Gastrocnemius medialis (tissue), 4 donors: ENCODE measurements at regions not wholly inside any gene's neighbourhood (a gene's known extent, or its start where the extent isn't known, plus 50 kb on each side); places are given as distances from the start of the nearest gene placed in this dataset.

Experiments
- ATAC-seq, 2 donors: fragments of 150-250 bp; one replicate each; pipeline ENCODE4 v1.9.1; 2016
- DNase-seq, 2 donors: peaks; one replicate each; pipeline ENCODE4 v3.0.0-alpha.2; 2019
- H3K27ac ChIP-seq, 4 donors: fragments of 200-600 bp; sonication (generic); 1 replicate in 1 of 4; 2 replicates in 3 of 4; pipeline ENCODE4 v1.5.1; 2016 to 2018; ENCODE audit warnings: mild to moderate bottlenecking in 2 of 4, moderate library complexity in 1 of 4
- H3K27me3 ChIP-seq, 3 donors: fragments of 200-600 bp; sonication (generic) in 2 of 3; 1 replicate in 1 of 3; 2 replicates in 2 of 3; pipeline versions ENCODE4 v1.5.1 to v1.6.0; 2016 to 2019; ENCODE audit warnings: mild to moderate bottlenecking in 1 of 3, moderate library complexity in 1 of 3
- H3K36me3 ChIP-seq, 2 donors: fragments of 200-600 bp; sonication (generic) in 1 of 2; one replicate each; pipeline ENCODE4 v1.5.1; 2017 to 2018
- H3K4me1 ChIP-seq, 2 donors: fragments of 200-600 bp; sonication (generic) in 1 of 2; one replicate each; pipeline ENCODE4 v1.5.1; 2016 to 2017; ENCODE audit warnings: mild to moderate bottlenecking in 2 of 2
- H3K4me3 ChIP-seq, 4 donors: fragments of 200-600 bp; sonication (generic) in 3 of 4; 1 replicate in 1 of 4; 2 replicates in 3 of 4; pipeline ENCODE4 v1.5.1; 2016 to 2019; ENCODE audit warnings: mild to moderate bottlenecking in 2 of 4
- H3K9me3 ChIP-seq, 3 donors: fragments of 200-600 bp; sonication (generic) in 2 of 3; 1 replicate in 1 of 3; 2 replicates in 2 of 3; pipeline ENCODE4 v1.5.1; 2016 to 2019
- POLR2A ChIP-seq, 2 donors: fragments of 450-650 bp; IDR thresholded peaks; one replicate each; pipeline ENCODE4 v1.6.1; 2017; ENCODE audit warnings: antibody characterized with exemption in 2 of 2, mild to moderate bottlenecking in 2 of 2, moderate library complexity in 2 of 2
- in situ Hi-C, 4 donors: fragments of 200-750 bp; cut with MboI; loops; one replicate each; pipeline versions ENCODE4 v1.15.0 to v1.8.0; 2017; ENCODE audit warnings: low sequenced_read_pairs in 4 of 4
- intact Hi-C: fragments of 100-400 bp; cut with DNase I; formaldehyde crosslinking; loops from one replicate; pipeline ENCODE4 v1.15.1; 2023; ENCODE audit warnings: low total_unique reads
- TF ChIP-seq, protein P1 (sequence below), 5 experiments: fragments of 450-650 bp in 3 of 5; fragments of 200-600 bp in 2 of 5; sonication (generic) in 2 of 5; IDR thresholded peaks in 4 of 5; conservative IDR thresholded peaks in 1 of 5; 1 replicate in 4 of 5; 2 replicates in 1 of 5; pipeline ENCODE4 v1.5.1; 2016 to 2019; ENCODE audit warnings: antibody characterized with exemption in 5 of 5, mild to moderate bottlenecking in 3 of 5, moderate library complexity in 3 of 5

DNA sequence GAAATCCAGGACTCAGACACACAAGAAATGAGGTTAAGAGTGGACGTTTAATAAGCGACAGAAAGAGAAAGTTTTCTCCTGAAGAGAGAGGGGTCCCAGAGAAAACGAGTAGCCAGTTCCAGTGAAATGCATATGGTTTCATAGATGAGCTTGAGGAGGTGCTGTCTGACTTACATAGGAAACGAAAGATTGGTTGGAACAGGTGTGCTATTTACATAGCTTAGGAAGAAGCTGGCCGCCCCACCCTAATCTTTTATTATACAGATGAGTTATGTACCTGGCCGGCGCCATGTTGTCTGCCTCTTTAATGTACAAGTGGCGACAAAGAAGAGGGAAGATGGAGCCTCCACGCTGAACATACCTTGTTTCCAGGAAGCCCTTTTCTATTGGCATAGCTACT lies 223.0 kb downstream of the SLC6A15 start:
- no peak for DNase-seq
- H3K4me1 ChIP-seq, result no peaks in the 10 kb centered on the region
- no peak for ATAC-seq
- TF ChIP-seq, protein P1, sequence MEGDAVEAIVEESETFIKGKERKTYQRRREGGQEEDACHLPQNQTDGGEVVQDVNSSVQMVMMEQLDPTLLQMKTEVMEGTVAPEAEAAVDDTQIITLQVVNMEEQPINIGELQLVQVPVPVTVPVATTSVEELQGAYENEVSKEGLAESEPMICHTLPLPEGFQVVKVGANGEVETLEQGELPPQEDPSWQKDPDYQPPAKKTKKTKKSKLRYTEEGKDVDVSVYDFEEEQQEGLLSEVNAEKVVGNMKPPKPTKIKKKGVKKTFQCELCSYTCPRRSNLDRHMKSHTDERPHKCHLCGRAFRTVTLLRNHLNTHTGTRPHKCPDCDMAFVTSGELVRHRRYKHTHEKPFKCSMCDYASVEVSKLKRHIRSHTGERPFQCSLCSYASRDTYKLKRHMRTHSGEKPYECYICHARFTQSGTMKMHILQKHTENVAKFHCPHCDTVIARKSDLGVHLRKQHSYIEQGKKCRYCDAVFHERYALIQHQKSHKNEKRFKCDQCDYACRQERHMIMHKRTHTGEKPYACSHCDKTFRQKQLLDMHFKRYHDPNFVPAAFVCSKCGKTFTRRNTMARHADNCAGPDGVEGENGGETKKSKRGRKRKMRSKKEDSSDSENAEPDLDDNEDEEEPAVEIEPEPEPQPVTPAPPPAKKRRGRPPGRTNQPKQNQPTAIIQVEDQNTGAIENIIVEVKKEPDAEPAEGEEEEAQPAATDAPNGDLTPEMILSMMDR (IDR thresholded peaks at IDR 0.05 in 4 of 5, conservative IDR thresholded peaks at IDR 0.05 in 1 of 5), result no peak
- TF ChIP-seq POLR2A (IDR thresholded peaks at IDR 0.05), result no peak
- no peaks in the 10 kb centered on the region for H3K9me3 ChIP-seq
- intact Hi-C loops (no loop called here), in situ Hi-C loops (no loop called here)
- no peak overlapping the region for H3K27ac ChIP-seq
- H3K36me3 ChIP-seq, result no peaks in the 10 kb centered on the region
- H3K4me3 ChIP-seq, result no peak overlapping the region
- no peaks in the 10 kb centered on the region for H3K27me3 ChIP-seq

DNA sequence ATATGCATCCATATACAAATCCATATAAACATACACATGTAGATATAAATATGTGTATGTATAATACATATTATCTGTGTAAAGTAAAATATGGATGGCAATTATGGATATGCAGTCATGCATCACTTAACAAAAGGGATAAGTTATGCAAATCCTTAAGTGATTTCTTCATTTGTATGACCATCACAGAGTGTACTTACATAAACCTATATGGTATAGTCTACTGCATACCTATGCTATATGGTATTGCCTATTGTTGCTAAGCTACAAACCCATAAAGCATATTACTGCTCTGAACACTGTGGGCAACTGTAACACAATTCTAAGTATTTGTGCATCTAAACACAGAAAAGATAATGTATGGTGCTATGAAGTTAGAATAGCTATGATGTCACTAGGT lies 227.2 kb downstream of the SLC6A15 start:
- in situ Hi-C loops, result no loop called here
- H3K27me3 ChIP-seq, result no peaks in the 10 kb centered on the region
- ATAC-seq, result no peak

DNA sequence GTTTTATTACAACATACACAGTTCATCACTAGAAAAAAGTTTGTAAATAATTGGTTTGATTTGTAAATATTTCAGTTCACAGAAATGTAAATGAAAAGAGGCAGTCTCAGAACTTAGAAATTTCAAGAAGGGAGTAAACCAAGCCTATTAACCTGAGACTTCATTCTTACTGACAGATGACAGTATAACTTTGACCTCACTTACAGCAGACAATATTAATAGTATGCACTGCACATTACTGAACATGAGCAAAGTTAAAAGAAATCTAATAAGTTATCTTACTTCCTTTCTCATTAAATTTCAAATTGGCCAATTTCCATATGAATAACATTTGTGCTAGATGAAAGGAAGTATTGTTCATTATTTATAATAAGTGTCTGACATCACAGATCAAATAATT lies 235.8 kb downstream of the SLC6A15 start:
- no peak for TF ChIP-seq POLR2A (IDR thresholded peaks at IDR 0.05)
- TF ChIP-seq, protein P1 (IDR thresholded peaks at IDR 0.05 in 4 of 5, conservative IDR thresholded peaks at IDR 0.05 in 1 of 5), result no peak
- H3K27me3 ChIP-seq, result no peaks in the 10 kb centered on the region
- H3K9me3 ChIP-seq, result no peaks in the 10 kb centered on the region
- no peaks in the 10 kb centered on the region for H3K4me1 ChIP-seq
- H3K36me3 ChIP-seq, result no peaks in the 10 kb centered on the region
- H3K4me3 ChIP-seq, result no peak overlapping the region
- intact Hi-C loops, result no loop called here
- in situ Hi-C loops, result no loop called here
- H3K27ac ChIP-seq, result no peak overlapping the region
- DNase-seq (no peak), ATAC-seq (no peak)

More for the DNA sequence above, 227.2 kb downstream of the SLC6A15 start:
- Histone ChIP-seq H3K4me1 (no peaks in the 10 kb centered on the region), H3K36me3 (no peaks in the 10 kb centered on the region), H3K4me3 (no peak overlapping the region), H3K27ac (no peak overlapping the region), H3K9me3 (no peaks in the 10 kb centered on the region)
- TF ChIP-seq, protein P1 (IDR thresholded peaks at IDR 0.05 in 4 of 5, conservative IDR thresholded peaks at IDR 0.05 in 1 of 5), result no peak
- no peak for TF ChIP-seq POLR2A (IDR thresholded peaks at IDR 0.05)
- no peak for DNase-seq
- intact Hi-C loops, result no loop called here

DNA sequence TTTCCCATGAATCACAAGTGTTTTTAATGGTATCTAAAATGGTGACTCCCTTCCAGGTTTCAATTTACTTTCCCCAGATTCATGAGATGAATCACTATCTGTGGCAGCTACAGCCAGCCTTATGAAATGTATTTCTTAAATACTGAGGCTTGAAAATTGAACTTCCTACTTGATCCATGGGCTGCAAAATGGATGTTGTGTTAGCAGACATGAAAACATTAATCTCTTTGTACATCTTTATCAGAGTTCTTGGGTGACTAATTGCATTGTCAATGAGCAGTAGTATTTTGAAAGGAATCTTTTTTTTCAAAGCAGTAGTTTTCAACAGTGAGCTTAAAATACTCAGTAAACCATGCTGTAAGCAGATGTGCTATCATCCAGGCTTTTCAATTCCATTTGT lies 250.8 kb downstream of the SLC6A15 start:
- Histone ChIP-seq H3K4me1 (no peaks in the 10 kb centered on the region), H3K9me3 (no peaks in the 10 kb centered on the region), H3K27me3 (no peaks in the 10 kb centered on the region), H3K27ac (no peak overlapping the region), H3K4me3 (no peak overlapping the region), H3K36me3 (no peaks in the 10 kb centered on the region)
- no peak for ATAC-seq
- no peak for TF ChIP-seq POLR2A (IDR thresholded peaks at IDR 0.05)
- TF ChIP-seq, protein P1 (IDR thresholded peaks at IDR 0.05 in 4 of 5, conservative IDR thresholded peaks at IDR 0.05 in 1 of 5), result no peak
- in situ Hi-C loops (no loop called here), intact Hi-C loops (no loop called here)
- DNase-seq, result no peak

DNA sequence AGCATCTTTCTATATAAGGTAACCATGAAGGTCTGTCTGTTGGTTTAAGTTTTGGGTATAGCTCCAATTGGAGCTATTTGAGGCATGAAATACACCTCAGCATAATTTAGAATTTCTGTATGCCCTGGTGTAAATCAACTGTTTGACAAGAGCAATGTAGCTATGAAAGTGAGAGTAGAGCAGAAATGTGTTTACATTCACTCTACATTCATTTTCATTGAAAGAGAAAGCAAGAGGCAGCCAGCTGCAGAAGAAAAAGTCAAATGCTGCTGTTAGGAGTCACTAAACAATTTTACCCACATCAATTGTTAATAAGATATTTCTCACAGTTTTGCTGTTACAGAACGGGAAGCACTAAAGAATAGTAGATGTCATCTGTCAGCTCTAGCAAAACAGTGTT lies 252.5 kb downstream of the SLC6A15 start:
- in situ Hi-C loops (no loop called here), intact Hi-C loops (no loop called here)
- ATAC-seq (no peak), DNase-seq (no peak)
- H3K36me3 ChIP-seq, result no peaks in the 10 kb centered on the region
- no peaks in the 10 kb centered on the region for H3K9me3 ChIP-seq
- no peak overlapping the region for H3K4me3 ChIP-seq
- TF ChIP-seq POLR2A (IDR thresholded peaks at IDR 0.05), result no peak
- no peak overlapping the region for H3K27ac ChIP-seq
- H3K4me1 ChIP-seq, result no peaks in the 10 kb centered on the region
- H3K27me3 ChIP-seq, result no peaks in the 10 kb centered on the region
